DMS79 treated with DMSO at 0.1 percent for 48 hours (cell line): ENCODE measurements at regions not wholly inside any gene's neighbourhood (a gene's known extent, or its start where the extent isn't known, plus 50 kb on each side); places are given as distances from the start of the nearest gene placed in this dataset.
A peak's percentile ranks its signal among the peaks of the same experiment; 100 is the strongest.

ENCODE experiments used
- DNase-seq: peaks from one replicate; lab custom pipeline; 2025; lab: John Stamatoyannopoulos, UW

GRCh38 chrX:73768886-73769285 lies 83.6 kb downstream of the XIST start:
- no peak for DNase-seq

- no peak for DNase-seq
These were observed 84.4 kb downstream of the XIST start for GRCh38 chrX:73768160-73768559.

- DNase-seq = no peak
These were observed 85.5 kb downstream of the XIST start for GRCh38 chrX:73767017-73767416.

- DNase-seq = peak; percentile 26
These were observed 86.1 kb downstream of the XIST start for GRCh38 chrX:73766431-73766795.

GRCh38 chrX:73765776-73766430 lies 86.6 kb downstream of the XIST start:
- peak; percentile 26 for DNase-seq

- no peak for DNase-seq
These were observed 94.3 kb downstream of the XIST start for GRCh38 chrX:73758250-73758649.
